ENCODE measurements at regions not wholly inside any gene's neighbourhood (a gene's known extent, or its start where the extent isn't known, plus 50 kb on each side); places are given as distances from the start of the nearest gene placed in this dataset.

DNA sequence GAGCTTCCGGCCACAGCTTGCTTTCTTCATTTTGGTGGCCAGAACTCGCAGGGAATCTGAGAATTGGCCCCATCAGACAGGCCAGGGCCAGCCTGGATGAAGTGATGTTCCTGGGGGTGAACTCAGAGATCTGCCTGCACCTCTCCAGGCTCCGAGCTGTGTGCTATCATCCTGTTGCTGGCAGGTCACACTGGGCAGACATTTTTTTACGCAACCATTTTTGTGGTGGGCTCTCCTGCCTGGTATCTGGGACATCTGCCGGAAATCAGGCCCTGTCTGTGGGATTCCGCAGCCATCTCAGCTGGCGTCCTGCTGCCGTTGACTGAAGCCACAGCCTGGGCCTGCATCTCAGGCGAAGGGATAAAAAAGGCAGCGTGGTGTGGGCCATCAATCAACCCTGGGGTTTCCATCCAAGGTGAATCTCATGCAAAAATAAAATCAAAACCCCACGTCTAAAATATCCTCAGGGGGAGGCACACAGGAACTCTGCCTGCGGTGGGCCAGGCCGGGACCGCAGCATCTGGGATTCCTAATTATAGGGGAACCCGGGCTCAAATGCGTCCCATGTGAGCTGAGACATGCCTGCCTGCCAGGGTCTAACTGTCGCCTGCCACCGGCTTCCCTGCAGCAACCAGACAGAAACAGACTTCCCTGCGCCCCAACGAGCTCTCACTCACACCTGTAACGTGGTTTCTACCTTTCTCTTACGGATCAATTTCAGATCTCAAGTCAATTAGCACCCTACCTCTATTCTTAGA is 174.3 kb downstream of the SYK start:
- in situ Hi-C loops (cut with HindIII; ENCODE audit: low pct_ligation_motif_present, low pct_unique_long_range_greater_than_20kb, low sequenced_read_pairs), result no loop called here
- DNase-seq, result no peak

DNA sequence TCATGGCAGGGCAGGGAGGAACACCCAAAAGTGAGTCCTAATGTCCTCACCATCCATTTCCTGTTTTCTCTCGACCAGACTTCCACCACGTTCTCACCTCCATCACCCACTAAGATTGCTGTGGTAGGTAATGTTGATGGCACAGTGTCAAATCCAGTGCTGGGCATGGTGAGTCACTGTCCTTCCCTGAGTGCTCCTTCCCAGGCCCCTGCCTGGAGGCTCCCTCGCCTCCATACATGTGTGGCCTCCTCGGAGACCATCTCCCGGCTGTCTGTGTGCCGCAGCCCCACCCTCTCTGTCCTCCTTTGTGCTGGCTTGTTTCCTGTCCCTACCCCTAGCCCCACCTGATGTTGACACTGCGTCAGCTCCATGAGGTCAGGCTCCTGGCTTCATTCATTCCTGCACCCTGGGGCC is 177.5 kb downstream of the SYK start:
- in situ Hi-C loops (cut with HindIII; ENCODE audit: low pct_ligation_motif_present, low pct_unique_long_range_greater_than_20kb, low sequenced_read_pairs), result no loop called here
- DNase-seq, result no peak

- no peak for DNase-seq
- in situ Hi-C loops (cut with HindIII; ENCODE audit: low pct_ligation_motif_present, low pct_unique_long_range_greater_than_20kb, low sequenced_read_pairs), result no loop called here
Observed at GRCh38 chr9:90979639-90980038, 178.0 kb downstream of the SYK start.

DNA sequence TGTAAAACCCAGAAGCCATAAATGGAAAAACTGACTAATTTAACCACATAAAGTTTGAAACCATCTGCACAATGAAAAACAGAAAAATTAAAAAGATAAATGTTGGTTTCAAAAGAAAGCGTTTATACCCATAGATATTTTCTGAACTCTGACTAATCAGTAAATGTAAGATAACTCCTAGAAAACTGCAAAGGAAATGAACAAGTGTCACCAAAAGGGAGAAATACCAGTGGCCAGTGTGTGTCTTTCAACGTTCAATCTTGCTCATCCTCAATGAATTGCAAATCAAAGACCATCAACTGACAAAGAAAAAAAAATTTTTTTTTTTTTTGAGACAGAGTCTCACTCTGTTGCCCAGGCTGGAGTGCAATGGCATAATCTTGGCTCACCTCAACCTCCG is 180.1 kb downstream of the SYK start:
- in situ Hi-C loops (cut with HindIII; ENCODE audit: low pct_ligation_motif_present, low pct_unique_long_range_greater_than_20kb, low sequenced_read_pairs), result no loop called here
- DNase-seq, result no peak

- no peak for DNase-seq
- in situ Hi-C loops (cut with HindIII; ENCODE audit: low pct_ligation_motif_present, low pct_unique_long_range_greater_than_20kb, low sequenced_read_pairs), result no loop called here
Observed at GRCh38 chr9:90983394-90983793, 181.8 kb downstream of the SYK start.

DNA sequence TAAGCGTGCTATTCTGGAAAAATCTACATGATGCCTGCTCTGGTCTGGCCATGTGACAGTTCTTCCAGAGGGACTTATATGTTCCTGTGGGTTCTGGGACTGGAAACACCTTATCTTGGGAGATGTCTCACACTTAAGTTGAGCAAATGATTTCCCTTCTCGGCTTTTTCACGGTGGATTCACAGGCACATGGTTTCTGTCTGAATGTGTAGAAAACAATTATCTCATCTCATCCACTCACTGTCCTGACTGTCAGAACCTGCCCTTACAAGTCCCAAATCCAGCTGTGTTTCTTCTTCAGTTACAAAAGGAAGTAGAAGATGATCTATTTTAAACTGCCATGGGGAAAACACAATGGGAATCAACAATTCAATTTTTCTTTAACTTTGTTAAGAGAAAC is 184.0 kb downstream of the SYK start:
- in situ Hi-C loops (cut with HindIII; ENCODE audit: low pct_ligation_motif_present, low pct_unique_long_range_greater_than_20kb, low sequenced_read_pairs), result no loop called here
- no peak for DNase-seq

- in situ Hi-C loops (cut with HindIII; ENCODE audit: low pct_ligation_motif_present, low pct_unique_long_range_greater_than_20kb, low sequenced_read_pairs), result no loop called here
- DNase-seq, result no peak
Observed at GRCh38 chr9:90986161-90986560, 184.5 kb downstream of the SYK start.

DNA sequence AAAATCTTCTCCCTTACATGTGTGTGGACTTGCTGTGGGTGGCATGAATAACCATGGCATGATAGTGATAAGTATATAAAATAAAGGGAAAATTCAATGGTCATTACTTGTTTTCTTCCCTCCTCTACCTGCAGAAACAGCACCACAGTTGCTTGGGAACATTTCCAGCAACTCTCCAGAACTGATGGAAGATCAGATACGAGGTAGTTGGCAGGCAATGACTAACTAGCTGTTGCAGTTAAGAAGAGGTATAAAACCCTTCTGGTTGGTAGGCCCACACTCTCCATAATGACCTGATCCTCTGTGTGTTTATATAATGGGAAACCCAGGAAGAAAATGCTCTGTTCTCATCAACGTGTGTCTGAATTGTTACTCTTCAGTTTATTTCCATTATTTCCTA is 185.9 kb downstream of the SYK start:
- in situ Hi-C loops (cut with HindIII; ENCODE audit: low pct_ligation_motif_present, low pct_unique_long_range_greater_than_20kb, low sequenced_read_pairs), result no loop called here
- no peak for DNase-seq

- no peak for DNase-seq
- in situ Hi-C loops (cut with HindIII; ENCODE audit: low pct_ligation_motif_present, low pct_unique_long_range_greater_than_20kb, low sequenced_read_pairs), result no loop called here
Observed at GRCh38 chr9:90988318-90988717, 186.7 kb downstream of the SYK start.

DNA sequence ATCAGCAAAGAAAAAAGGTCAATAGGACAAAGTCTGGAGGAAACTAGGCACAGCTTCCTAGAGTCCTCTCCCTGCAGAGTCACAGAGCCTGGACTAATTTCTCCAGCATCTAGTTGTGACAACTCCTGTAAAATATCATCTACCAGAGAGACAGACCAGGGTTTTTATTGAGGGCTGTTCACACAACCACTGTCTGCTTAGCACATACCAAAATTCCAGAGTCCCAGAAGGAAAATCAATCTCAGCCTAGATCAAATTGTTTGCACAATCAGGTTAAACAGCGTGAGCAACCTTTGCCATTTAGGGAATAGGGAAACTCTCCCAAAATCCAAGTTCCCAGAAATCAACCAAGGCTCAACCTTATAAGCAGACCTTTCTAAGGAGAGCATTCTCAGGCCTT is 190.3 kb downstream of the SYK start:
- DNase-seq, result no peak
- in situ Hi-C loops (cut with HindIII; ENCODE audit: low pct_ligation_motif_present, low pct_unique_long_range_greater_than_20kb, low sequenced_read_pairs), result no loop called here

- in situ Hi-C loops (cut with HindIII; ENCODE audit: low pct_ligation_motif_present, low pct_unique_long_range_greater_than_20kb, low sequenced_read_pairs), result no loop called here
- DNase-seq, result no peak
Observed at GRCh38 chr9:90995516-90995915, 193.9 kb downstream of the SYK start.

GRCh38 chr9:90996154-90997065 is 194.8 kb downstream of the SYK start:
- in situ Hi-C loops (cut with HindIII; ENCODE audit: low pct_ligation_motif_present, low pct_unique_long_range_greater_than_20kb, low sequenced_read_pairs), result no loop called here
- no peak for DNase-seq

GRCh38 chr9:90998573-90998972 is 197.0 kb downstream of the SYK start:
- DNase-seq, result no peak
- in situ Hi-C loops (cut with HindIII; ENCODE audit: low pct_ligation_motif_present, low pct_unique_long_range_greater_than_20kb, low sequenced_read_pairs), result no loop called here

GRCh38 chr9:90999425-91000397 is 198.1 kb downstream of the SYK start:
- no peak for DNase-seq
- in situ Hi-C loops (cut with HindIII; ENCODE audit: low pct_ligation_motif_present, low pct_unique_long_range_greater_than_20kb, low sequenced_read_pairs), result no loop called here

DNA sequence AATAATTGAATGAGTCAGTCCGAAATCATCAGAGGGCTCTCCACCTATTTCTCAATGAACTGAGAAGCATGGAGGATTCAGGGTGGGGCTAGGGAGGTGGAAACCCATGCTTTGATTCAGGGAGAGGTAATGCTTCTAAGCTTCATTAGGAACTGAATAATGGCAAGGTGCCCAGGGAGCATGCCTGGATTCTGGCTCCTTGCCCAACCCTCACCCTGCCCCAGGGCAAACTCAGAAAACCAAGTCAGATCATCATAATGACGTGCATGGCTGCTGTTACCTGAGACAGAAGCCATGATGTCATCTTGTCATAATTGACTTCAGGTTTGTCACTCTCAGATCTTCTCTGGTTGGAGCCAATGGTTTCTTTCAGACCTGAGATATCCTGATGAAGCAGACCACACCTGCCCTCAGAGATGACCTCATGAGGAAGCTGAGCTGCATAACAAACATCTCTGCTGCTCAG is 199.6 kb downstream of the SYK start:
- in situ Hi-C loops (cut with HindIII; ENCODE audit: low pct_ligation_motif_present, low pct_unique_long_range_greater_than_20kb, low sequenced_read_pairs), result no loop called here
- DNase-seq, result no peak

DNA sequence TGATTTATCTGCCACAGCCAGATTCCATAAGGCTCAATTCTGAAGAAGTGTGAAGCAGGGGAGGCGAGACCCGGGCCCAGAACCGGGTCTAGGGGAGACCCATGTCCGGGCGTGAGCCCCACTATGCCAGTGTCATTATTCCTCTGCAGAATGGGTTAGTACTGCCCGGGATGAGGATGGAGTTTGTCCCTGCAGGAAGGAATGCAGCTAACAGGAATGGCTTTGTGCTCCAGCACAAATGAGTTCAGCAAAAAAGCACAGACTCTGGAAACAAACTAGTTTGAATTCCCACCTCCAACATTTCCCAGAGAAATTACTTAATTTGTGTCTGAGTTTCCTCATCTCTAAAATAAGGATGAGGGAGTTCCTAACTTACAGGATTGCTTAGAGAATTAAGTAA is 202.9 kb downstream of the SYK start:
- in situ Hi-C loops (cut with HindIII; ENCODE audit: low pct_ligation_motif_present, low pct_unique_long_range_greater_than_20kb, low sequenced_read_pairs), result no loop called here
- DNase-seq, result no peak

DNA sequence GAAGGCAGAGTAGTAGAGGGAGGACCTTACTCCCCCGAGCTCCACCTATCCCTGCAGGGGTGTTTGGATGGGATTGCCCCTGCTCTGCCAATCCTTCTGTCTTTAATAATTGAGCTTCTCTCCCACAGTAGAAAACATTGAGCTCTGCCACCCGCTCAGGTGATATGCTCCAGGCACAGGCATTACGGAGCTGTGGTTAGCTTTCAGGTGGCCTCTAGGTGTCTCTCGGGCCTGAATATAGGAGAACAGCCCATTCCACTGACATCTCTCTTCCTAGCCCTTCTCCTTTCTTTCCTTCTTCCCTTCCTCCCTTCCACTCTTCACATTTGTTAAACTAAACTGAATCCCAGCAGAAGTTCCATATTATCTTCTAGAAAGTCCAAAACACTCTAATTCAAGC is 203.4 kb downstream of the SYK start:
- in situ Hi-C loops (cut with HindIII; ENCODE audit: low pct_ligation_motif_present, low pct_unique_long_range_greater_than_20kb, low sequenced_read_pairs), result no loop called here
- DNase-seq, result no peak

DNA sequence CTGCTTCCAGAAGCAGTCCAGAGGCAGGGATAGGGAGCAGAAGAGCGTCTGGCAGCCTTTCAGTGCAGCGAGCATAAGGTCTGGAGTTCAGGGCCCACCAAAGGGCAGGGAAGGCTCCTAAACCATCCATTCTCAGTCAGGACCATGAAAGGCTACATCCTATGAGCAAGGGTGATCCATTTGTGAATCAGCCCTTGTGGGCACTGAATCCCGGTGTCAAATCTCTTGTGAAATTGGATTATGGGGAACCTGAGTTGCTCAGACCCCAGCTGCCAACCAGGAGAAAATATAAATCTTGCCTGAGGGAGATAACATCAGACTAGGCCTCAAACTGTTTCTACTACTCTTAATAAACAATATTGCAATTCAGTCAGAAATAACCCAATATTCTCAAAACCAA is 204.4 kb downstream of the SYK start:
- in situ Hi-C loops (cut with HindIII; ENCODE audit: low pct_ligation_motif_present, low pct_unique_long_range_greater_than_20kb, low sequenced_read_pairs), result no loop called here
- no peak for DNase-seq

GRCh38 chr9:91008568-91008967 is 206.9 kb downstream of the SYK start:
- DNase-seq, result no peak
- in situ Hi-C loops (cut with HindIII; ENCODE audit: low pct_ligation_motif_present, low pct_unique_long_range_greater_than_20kb, low sequenced_read_pairs), result no loop called here
